GM13977 (cell line): ENCODE measurements at regions not wholly inside any gene's neighbourhood (a gene's known extent, or its start where the extent isn't known, plus 50 kb on each side); places are given as distances from the start of the nearest gene placed in this dataset.

Experiments
- DNase-seq: peaks from one replicate; pipeline ENCODE4 v3.0.0; 2012; ENCODE audit warnings: low spot score
- CTCF ChIP-seq: IDR thresholded peaks from 2 replicates; pipeline ENCODE4 v1.5.1; 2012; ENCODE audit warnings: mild to moderate bottlenecking, control low read depth; ENCODE audit not compliant: insufficient read depth; ENCODE audit errors: extremely low read depth, missing control alignments
- in situ Hi-C: fragments of 300-500 bp; cut with MboI; formaldehyde crosslinking; loops from one replicate; pipeline ENCODE4 v1.12.0; 2022; ENCODE audit warnings: low sequenced_read_pairs, low pct_unique_long_range_greater_than_20kb, mixed read lengths, inconsistent platforms; ENCODE audit not compliant: unreplicated experiment

GRCh38 chr16:64419832-64420231 is 702.0 kb downstream of the CDH11 start:
- no peak for DNase-seq
- no peak for TF ChIP-seq CTCF
- in situ Hi-C loops = no loop called here

DNA sequence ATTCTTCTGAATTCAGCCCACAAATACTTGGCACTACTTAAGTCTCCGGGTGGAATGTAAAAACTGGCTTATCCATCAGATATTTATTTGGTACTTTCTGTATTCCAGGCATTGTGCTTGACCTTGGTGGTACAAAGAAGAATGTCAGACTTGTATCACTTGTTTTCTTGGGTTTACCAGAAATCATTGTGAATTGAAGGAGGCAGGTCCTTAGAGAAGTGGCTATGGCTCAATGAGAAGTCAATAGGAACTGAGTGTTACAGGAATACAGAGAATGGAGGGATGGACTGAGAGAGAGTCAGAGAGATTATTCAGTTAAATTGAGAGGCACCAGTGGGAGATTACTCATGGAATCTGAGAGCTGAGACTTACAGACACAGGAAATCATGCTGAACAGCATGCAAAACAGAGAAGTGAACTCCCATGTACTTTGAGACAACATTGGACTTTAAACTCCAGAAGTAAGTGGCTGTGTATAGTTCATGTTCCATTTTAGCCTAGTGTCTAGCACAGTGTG is 704.1 kb downstream of the CDH11 start:
- no peak for TF ChIP-seq CTCF
- DNase-seq = no peak
- in situ Hi-C loops = no loop called here

GRCh38 chr16:64416216-64417005 is 705.5 kb downstream of the CDH11 start:
- no peak for DNase-seq
- in situ Hi-C loops = no loop called here
- no peak for TF ChIP-seq CTCF

DNA sequence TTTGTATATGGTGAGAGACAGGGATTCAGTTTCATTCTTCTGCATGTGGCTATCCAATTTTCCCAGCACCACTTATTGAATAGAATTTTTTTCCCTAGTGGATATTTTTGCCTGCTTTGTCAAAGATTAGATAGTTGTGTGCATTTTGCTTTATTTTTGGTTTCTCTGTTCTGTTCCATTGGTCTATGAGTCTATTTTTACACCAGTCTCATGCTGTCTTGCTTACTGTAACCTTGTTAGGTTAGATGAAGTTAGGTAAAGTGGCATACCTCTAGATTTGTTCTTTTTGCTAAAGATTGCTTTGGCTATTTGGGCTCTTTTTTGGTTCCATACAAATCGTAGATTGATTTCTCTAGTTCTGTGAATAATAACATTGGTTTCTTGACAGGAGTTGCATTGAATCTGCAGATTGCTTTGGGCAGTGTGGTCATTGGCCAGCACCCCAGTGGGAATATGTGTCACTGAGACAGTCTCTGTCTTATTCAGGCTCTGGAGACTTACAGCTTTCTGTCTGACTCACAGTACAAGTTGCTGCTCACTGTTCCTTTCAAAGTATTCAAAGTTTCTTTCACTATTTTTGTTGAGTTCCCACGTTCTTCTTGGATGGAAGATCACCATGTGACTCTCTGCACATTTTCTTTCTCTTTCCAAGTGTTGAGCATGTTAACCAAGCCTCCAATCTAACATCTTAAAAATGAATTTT is 709.1 kb downstream of the CDH11 start:
- in situ Hi-C loops = no loop called here
- no peak for TF ChIP-seq CTCF
- DNase-seq = no peak

DNA sequence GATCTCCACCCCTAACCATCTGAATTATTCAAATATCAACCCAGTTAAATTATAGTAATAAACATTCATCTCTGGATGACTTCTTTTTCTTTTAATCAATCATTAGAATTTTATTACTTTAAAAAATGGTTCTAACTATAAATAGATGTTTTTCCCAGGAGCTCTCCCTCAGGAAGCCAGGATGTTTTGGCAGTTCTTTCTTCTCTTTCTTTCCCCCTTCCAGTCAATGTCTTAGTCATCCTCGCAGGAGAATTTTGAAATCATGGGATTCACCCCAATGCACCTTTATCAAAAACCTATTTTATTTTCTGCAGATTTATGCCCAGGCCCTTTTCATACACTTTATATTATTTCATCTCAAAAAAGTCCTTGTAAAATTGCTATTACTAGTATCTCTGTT is 711.6 kb downstream of the CDH11 start:
- no peak for DNase-seq
- in situ Hi-C loops = no loop called here
- no peak for TF ChIP-seq CTCF

DNA sequence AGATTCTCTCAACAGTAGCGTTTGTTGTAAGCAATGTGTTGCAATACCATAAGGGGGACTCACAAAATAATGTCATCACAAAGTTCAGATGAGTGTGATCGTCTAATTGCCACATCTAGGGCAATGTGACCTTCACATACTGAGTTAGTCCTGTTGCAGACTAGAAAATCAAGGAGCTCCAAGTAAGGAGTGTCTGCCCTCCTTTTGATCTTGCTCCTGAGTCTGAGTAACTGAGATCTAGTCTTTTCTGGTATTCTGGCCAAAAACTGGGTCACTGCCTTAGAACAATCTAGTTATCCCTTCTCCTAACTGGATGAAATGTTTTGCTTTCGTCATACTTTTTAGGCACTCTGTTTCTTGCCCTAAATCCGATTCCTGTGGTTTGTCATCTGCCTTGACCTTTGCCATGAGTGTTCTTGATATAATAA is 712.1 kb downstream of the CDH11 start:
- DNase-seq = no peak
- TF ChIP-seq CTCF = no peak
- in situ Hi-C loops = no loop called here
